WI38 (cell line): ENCODE measurements at regions not wholly inside any gene's neighbourhood (a gene's known extent, or its start where the extent isn't known, plus 50 kb on each side); places are given as distances from the start of the nearest gene placed in this dataset.

Source experiments
- H3K4me3 ChIP-seq: 2 replicates; pipeline ENCODE4 v1.5.1; 2011; ENCODE audit warnings: low read depth, mild to moderate bottlenecking, control low read depth, low read length
- TF ChIP-seq, protein P1 (sequence below): IDR thresholded peaks from 2 replicates; pipeline ENCODE4 v1.5.1; 2012; ENCODE audit warnings: low read depth, mild to moderate bottlenecking, control low read depth, low read length

DNA sequence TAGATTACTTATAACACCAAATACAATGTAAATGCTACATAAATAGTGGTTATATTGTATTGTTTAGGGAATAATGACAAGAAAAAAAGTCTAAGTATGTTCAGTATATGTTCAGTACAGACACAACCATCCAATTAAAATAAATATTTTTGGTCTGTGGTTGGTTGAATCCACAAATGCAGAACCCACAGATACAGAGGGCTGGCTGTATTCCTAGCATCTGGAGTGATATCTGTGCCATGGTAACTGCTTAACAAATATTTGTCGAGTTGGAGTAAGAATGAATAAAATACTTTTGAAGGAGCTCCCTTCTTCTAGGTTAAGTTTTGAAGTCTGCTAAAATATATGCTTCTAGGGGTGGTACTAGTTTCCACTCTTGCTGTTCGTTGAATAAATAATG lies 241.0 kb downstream of the KLF5 start:
- TF ChIP-seq, protein P1, sequence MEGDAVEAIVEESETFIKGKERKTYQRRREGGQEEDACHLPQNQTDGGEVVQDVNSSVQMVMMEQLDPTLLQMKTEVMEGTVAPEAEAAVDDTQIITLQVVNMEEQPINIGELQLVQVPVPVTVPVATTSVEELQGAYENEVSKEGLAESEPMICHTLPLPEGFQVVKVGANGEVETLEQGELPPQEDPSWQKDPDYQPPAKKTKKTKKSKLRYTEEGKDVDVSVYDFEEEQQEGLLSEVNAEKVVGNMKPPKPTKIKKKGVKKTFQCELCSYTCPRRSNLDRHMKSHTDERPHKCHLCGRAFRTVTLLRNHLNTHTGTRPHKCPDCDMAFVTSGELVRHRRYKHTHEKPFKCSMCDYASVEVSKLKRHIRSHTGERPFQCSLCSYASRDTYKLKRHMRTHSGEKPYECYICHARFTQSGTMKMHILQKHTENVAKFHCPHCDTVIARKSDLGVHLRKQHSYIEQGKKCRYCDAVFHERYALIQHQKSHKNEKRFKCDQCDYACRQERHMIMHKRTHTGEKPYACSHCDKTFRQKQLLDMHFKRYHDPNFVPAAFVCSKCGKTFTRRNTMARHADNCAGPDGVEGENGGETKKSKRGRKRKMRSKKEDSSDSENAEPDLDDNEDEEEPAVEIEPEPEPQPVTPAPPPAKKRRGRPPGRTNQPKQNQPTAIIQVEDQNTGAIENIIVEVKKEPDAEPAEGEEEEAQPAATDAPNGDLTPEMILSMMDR, result no peak
- H3K4me3 ChIP-seq, result no peak overlapping the region

DNA sequence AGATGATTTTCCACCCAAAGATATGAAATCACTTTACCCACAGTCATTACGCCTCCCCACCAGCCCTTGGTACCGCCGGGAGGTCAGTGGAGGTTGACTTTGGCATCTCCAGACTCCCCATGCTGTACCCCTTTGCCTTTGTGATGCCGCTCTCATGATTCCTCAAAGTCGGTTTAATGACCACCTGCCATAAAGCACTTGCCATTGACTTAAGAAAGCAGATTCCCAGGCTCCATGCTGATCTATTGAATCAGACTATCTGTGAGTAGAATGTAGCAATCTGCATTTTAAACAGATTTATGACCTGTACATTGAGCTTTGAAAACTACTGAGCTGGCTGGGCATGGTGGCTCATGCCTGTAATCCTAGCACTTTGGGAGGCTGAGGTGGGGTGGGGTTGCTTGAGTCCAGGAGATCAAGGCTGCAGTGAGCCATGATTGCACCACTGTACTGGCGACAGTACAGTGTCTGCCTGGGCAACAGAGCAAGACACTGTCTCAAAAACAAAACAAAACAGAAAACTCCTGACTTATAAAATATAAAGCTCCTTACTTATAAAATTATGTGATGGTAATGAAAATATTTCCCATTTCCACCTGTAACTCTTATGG lies 235.2 kb downstream of the KLF5 start:
- no peak overlapping the region for H3K4me3 ChIP-seq
- TF ChIP-seq, protein P1, result no peak

DNA sequence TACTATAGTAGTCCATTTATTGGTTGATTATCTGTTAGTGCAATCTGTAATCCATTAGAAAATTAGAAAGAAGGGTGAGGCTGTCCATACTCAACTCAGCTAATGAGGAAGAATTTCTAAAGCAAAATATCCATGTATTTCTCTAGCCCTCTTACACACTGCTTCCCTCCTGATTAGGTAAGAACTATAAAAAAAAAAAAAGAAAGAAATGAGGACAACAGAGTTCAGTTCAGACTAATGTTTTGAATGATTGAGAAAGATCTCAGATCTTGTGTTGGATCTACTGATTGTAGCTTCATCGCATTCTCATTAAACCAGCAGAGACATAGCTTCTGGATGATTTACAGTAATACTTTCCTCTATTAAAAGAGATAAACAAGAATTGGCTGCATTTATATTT lies 233.3 kb downstream of the KLF5 start:
- TF ChIP-seq, protein P1, result no peak

DNA sequence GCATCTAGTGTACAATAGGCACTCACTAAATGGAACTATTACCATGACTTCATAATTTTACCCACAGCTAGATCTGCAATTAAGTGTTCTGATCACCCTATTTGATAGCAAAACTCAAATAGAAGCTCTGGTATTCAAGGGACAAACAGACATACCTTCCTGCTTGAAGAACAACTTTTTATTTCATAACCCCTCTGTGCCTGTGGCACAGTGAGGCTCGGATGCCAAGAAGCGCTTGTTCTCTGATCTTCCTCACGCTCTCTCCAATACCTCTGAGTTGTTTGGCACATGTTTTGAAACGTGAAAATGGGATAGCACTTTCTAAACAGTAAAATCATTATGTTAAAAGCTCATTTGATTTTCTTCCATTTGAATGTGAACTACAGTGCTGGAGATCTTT lies 232.0 kb downstream of the KLF5 start:
- no peak overlapping the region for H3K4me3 ChIP-seq
- TF ChIP-seq, protein P1, result no peak

More for the DNA sequence above, 233.3 kb downstream of the KLF5 start:
- H3K4me3 ChIP-seq, result no peak overlapping the region

DNA sequence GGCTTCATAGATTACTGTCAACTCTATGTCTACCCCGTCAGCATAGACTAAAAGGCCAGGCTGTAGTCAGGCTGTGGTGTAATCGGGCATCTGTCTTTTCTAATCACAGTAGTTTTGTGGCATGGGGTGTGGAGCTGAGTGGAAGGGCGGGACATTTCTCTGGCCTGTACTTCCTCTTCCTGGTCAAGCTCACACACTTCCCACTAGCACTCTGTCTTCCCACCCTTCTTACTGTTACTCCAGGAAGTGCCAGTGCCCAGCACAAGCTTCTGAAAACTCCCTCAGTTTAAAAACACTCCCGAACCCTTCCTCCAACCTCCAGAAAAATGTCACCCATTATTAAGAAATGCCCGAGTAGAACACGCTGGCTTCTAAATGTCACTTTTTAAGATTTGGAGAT lies 229.8 kb downstream of the KLF5 start:
- TF ChIP-seq, protein P1, result no peak
- H3K4me3 ChIP-seq, result no peak overlapping the region

DNA sequence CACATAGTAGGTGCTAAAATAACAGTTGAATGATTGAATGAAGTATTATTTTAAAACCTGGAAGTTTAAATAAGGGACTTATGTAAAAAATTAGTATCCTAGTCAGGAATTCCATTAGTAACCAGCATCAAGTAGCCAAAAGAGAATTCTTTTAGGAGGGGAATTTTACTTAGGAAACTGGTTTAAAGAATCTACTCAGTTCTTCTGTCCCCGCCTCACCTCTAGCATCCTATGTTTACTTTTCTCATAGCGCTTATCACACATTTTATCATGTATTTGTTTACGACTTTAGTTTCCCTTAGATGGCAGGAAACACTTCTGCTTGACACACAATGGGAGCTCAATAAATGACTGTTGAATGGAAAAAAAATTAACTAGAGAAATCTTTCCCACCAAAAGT lies 229.0 kb downstream of the KLF5 start:
- TF ChIP-seq, protein P1, result no peak
- H3K4me3 ChIP-seq, result no peak overlapping the region

DNA sequence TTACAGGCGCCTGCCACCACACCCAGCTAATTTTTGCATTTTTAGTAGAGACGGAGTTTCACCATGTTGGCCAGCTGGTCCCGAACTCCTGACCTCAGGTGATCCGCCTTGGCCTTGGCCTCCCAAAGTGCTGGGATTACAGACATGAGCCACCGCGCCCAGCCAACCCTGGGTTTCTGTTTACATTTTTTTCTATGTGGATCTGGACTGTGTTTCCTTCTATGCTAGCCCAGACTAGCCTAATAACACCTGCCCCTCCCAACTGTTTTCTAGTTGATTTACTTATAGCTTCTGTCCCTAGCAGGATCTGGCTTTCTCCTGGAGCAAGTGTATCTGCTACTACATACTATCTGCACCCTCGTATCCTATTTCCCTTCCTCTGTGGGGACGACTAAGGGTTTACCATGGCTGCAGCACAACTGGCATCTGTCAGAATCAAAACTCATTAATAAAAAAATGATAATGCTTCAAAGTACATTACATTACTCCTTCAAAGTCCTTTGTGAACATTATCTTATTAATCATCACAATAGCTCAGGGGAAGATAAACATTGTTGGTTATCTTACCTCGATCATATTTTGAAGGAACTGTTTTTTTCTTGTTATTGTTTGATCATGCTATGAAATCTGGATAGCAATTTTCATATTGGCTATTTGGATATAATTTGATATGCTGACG lies 228.3 kb downstream of the KLF5 start:
- TF ChIP-seq, protein P1, result no peak
- no peak overlapping the region for H3K4me3 ChIP-seq
